ENCODE measurements at regions not wholly inside any gene's neighbourhood (a gene's known extent, or its start where the extent isn't known, plus 50 kb on each side); places are given as distances from the start of the nearest gene placed in this dataset.
"Not testable (repeated sequence)": the region's sequence is repeated elsewhere in the genome, so short reads cannot be mapped to it uniquely, and the experiment has no call there.

GRCh38 chr1:29682919-29683295 lies 446.6 kb downstream of the PTPRU start:
- DNase-seq (ENCODE audit: low spot score): no peak

GRCh38 chr1:29682171-29682918 lies 446.0 kb downstream of the PTPRU start:
- DNase-seq (ENCODE audit: low spot score): no peak

GRCh38 chr1:29681416-29681815 lies 445.1 kb downstream of the PTPRU start:
- DNase-seq (ENCODE audit: low spot score): not testable (repeated sequence)

- DNase-seq (ENCODE audit: low spot score): no peak
These were observed 443.7 kb downstream of the PTPRU start for GRCh38 chr1:29679828-29680558.

- DNase-seq (ENCODE audit: low spot score): no peak
These were observed 443.0 kb downstream of the PTPRU start for GRCh38 chr1:29679316-29679715.

- no peak for DNase-seq (ENCODE audit: low spot score)
These were observed 441.0 kb downstream of the PTPRU start for GRCh38 chr1:29677028-29678024.

- DNase-seq (ENCODE audit: low spot score): no peak
These were observed 440.2 kb downstream of the PTPRU start for GRCh38 chr1:29676496-29676895.

GRCh38 chr1:29675481-29676263 lies 439.4 kb downstream of the PTPRU start:
- no peak for DNase-seq (ENCODE audit: low spot score)

- DNase-seq (ENCODE audit: low spot score): no peak
These were observed 438.5 kb downstream of the PTPRU start for GRCh38 chr1:29674627-29675326.

GRCh38 chr1:29673669-29674626 lies 437.6 kb downstream of the PTPRU start:
- no peak for DNase-seq (ENCODE audit: low spot score)

- no peak for DNase-seq (ENCODE audit: low spot score)
These were observed 436.8 kb downstream of the PTPRU start for GRCh38 chr1:29673228-29673500.

GRCh38 chr1:29672416-29673227 lies 436.3 kb downstream of the PTPRU start:
- DNase-seq (ENCODE audit: low spot score): no peak

- no peak for DNase-seq (ENCODE audit: low spot score)
These were observed 435.4 kb downstream of the PTPRU start for GRCh38 chr1:29671446-29672356.

- DNase-seq (ENCODE audit: low spot score): no peak
These were observed 434.4 kb downstream of the PTPRU start for GRCh38 chr1:29670752-29671151.

- no peak for DNase-seq (ENCODE audit: low spot score)
These were observed 433.6 kb downstream of the PTPRU start for GRCh38 chr1:29669912-29670311.

- DNase-seq (ENCODE audit: low spot score): no peak
These were observed 433.0 kb downstream of the PTPRU start for GRCh38 chr1:29669158-29669871.

GRCh38 chr1:29668551-29669157 lies 432.3 kb downstream of the PTPRU start:
- DNase-seq (ENCODE audit: low spot score): no peak
